ENCODE measurements at regions not wholly inside any gene's neighbourhood (a gene's known extent, or its start where the extent isn't known, plus 50 kb on each side); places are given as distances from the start of the nearest gene placed in this dataset.

- Mint-ChIP-seq H3K36me3 (ENCODE audit: low read depth) (no peaks in the 10 kb centered on the region), H3K4me3 (no peak overlapping the region), H3K4me1 (no peaks in the 10 kb centered on the region), H3K27me3 (ENCODE audit: low read depth) (no peaks in the 10 kb centered on the region), H3K27ac (ENCODE audit: unreplicated experiment) (no peak overlapping the region), H3K9me3 (no peaks in the 10 kb centered on the region)
- TF ChIP-seq CTCF (conservative IDR thresholded peaks at IDR 0.05): no peak
- DNase-seq (ENCODE audit: low read depth, low spot score): no peak
These were observed 186.6 kb upstream of the EEA1 start for GRCh38 chr12:93115646-93116045.

GRCh38 chr12:93116632-93117031, 187.5 kb upstream of the EEA1 start:
- Mint-ChIP-seq H3K4me1 (no peaks in the 10 kb centered on the region), H3K36me3 (ENCODE audit: low read depth) (no peaks in the 10 kb centered on the region), H3K4me3 (no peak overlapping the region), H3K9me3 (no peaks in the 10 kb centered on the region), H3K27me3 (ENCODE audit: low read depth) (no peaks in the 10 kb centered on the region), H3K27ac (ENCODE audit: unreplicated experiment) (no peak overlapping the region)
- DNase-seq (ENCODE audit: low read depth, low spot score): no peak
- no peak for TF ChIP-seq CTCF (conservative IDR thresholded peaks at IDR 0.05)

DNA sequence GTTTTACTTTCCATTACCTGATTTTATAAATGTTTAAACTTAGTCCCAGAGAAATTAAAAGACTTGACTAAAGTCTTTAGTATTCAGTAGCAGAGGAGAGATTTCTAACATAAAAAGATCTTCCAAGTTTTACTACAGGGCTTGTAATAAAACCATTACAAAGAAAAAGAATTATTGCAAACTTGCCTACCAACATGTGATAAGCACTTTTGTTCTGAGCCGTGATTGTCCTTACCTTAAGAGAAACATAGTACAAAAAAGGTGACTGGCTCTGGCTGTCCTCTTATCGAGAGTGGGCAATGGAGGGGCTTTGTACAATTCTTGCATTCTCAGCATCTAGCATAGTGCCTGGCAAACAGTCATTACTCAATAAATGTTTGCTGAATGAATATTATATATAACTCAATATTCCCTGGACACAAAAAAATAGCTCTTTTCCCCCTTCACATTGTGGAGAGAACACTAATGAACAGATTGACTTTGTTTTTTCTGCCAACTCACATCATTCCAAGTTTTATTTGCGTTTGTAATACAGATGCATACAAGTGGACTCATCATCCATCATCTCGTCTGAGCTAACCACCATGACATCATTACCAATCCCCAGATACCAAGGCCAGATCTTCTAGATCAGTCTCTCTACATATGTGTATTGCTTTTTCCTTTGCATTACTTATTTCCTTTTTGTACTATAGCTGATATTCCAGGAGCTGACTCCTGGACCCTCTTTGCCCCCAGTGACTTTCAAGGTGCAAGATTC, 192.8 kb upstream of the EEA1 start:
- H3K4me3 Mint-ChIP-seq: no peak overlapping the region
- no peaks in the 10 kb centered on the region for H3K27me3 Mint-ChIP-seq (ENCODE audit: low read depth)
- no peaks in the 10 kb centered on the region for H3K36me3 Mint-ChIP-seq (ENCODE audit: low read depth)
- H3K27ac Mint-ChIP-seq (ENCODE audit: unreplicated experiment): no peak overlapping the region
- H3K9me3 Mint-ChIP-seq: peaks cover 2% of the 10 kb centered on the region
- no peak for TF ChIP-seq CTCF (conservative IDR thresholded peaks at IDR 0.05)
- H3K4me1 Mint-ChIP-seq: peaks cover 5% of the 10 kb centered on the region
- DNase-seq (ENCODE audit: low read depth, low spot score): no peak

DNA sequence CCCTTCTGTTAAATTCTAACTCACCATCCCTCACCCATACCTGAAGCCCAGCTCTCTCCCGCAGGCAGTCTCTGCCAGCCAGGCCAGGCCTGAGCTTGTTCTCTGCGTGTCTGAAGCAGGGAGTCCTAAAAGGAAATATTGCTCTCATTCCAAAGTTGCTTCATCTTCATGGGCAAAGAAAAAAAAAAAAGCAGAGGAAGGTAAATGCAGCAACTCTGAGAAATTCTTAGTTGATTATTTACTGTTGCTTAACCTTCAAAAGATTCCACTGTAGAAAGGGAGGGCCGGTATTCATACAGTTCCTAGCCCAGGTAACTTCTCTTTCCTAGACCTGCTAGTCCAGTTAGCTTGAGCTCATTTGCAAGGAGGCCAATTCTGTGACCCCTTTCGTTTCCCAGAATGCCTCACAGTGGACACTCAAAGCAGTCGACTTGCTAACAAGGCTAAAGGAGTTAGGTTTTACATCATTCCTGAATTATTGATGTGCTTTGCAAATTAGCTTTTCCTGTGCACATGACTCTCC, 193.5 kb upstream of the EEA1 start:
- TF ChIP-seq CTCF (conservative IDR thresholded peaks at IDR 0.05): no peak
- DNase-seq (ENCODE audit: low read depth, low spot score): no peak
- no peaks in the 10 kb centered on the region for H3K27me3 Mint-ChIP-seq (ENCODE audit: low read depth)
- H3K27ac Mint-ChIP-seq (ENCODE audit: unreplicated experiment): no peak overlapping the region
- H3K9me3 Mint-ChIP-seq: peaks cover 2% of the 10 kb centered on the region
- H3K4me1 Mint-ChIP-seq: peaks cover 5% of the 10 kb centered on the region
- no peak overlapping the region for H3K4me3 Mint-ChIP-seq
- H3K36me3 Mint-ChIP-seq (ENCODE audit: low read depth): no peaks in the 10 kb centered on the region

DNA sequence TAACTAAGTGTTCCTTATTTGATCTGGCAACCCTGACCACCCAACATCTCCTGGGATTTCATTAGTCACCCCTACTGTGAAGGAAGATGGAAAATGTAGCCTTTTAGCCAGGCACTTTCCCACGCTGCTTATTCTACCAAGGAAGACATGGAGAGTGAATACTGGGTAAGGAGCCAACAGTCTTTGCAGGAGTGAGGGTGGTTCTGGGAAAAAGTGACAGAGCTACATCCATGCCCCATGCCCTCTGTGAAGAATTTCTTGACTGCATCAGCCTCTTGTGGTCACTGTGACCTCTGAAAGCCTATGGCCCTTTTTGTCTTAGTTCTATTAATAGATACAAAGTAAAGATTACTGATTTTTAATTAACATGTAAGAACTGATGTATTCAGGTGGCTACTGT, 196.0 kb upstream of the EEA1 start:
- Mint-ChIP-seq H3K36me3 (ENCODE audit: low read depth) (no peaks in the 10 kb centered on the region), H3K27ac (ENCODE audit: unreplicated experiment) (no peak overlapping the region), H3K4me3 (no peak overlapping the region), H3K4me1 (peaks cover 5% of the 10 kb centered on the region), H3K27me3 (ENCODE audit: low read depth) (no peaks in the 10 kb centered on the region), H3K9me3 (peaks cover 2% of the 10 kb centered on the region)
- TF ChIP-seq CTCF (conservative IDR thresholded peaks at IDR 0.05): no peak
- DNase-seq (ENCODE audit: low read depth, low spot score): no peak
